ENCODE measurements at regions not wholly inside any gene's neighbourhood (a gene's known extent, or its start where the extent isn't known, plus 50 kb on each side); places are given as distances from the start of the nearest gene placed in this dataset.

DNA sequence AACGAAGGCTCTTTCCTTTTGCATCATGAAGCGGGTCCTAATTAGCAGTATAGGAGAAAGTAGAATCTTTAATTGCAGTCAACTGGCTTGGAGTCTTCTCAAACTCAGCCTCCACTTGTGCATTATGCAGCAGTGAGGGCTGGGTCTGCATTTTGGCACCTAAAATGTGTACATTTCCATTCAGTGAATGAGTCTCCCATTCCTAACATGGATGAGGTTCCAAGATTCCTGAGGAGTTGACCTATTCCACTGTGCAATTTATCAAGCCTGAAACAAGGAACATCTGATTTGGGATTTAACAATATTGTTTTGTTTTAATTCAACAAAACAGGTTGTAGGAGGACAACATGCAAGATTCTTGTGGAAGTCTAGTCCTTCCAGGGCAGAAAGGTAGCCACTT is 171.8 kb upstream of the S1PR3 start:
- Mint-ChIP-seq H3K27ac (no peak overlapping the region), H3K4me1 (no peaks in the 10 kb centered on the region), H3K36me3 (no peaks in the 10 kb centered on the region), H3K27me3 (ENCODE audit: low read depth in 2 of 2) (peaks cover 7 to 12% of the 10 kb centered on the region in 2 donors), H3K4me3 (no peak overlapping the region), H3K9me3 (no peaks in the 10 kb centered on the region)
- H3K27ac ChIP-seq (ENCODE audit: low read length) = no peak overlapping the region
- intact Hi-C loops (cut with micrococcal nuclease) = no loop called here
- H3K4me1 ChIP-seq (ENCODE audit: control insufficient read depth, insufficient read depth, low read length) = no peaks in the 10 kb centered on the region
- no peak for DNase-seq
- no peaks in the 10 kb centered on the region for H3K36me3 ChIP-seq (ENCODE audit: control insufficient read depth, insufficient read depth, low read length)
- H3K9me3 ChIP-seq (ENCODE audit: control insufficient read depth, insufficient read depth, low read length) = no peaks in the 10 kb centered on the region
- ATAC-seq = no peak
- 100% methylated on average over 1 of the region's 2 CpGs for WGBS (ENCODE audit: insufficient coverage)
- no peaks in the 10 kb centered on the region for H3K27me3 ChIP-seq (ENCODE audit: control insufficient read depth, insufficient read depth, low read length)
- no peak overlapping the region for H3K4me3 ChIP-seq (ENCODE audit: low read length)
- no peak for TF ChIP-seq CTCF (IDR thresholded peaks at IDR 0.05)

- Mint-ChIP-seq H3K27me3 (ENCODE audit: low read depth in 2 of 2) (peaks cover 9 to 18% of the 10 kb centered on the region in 2 donors), H3K27ac (no peak overlapping the region), H3K36me3 (no peaks in the 10 kb centered on the region), H3K4me1 (no peaks in the 10 kb centered on the region), H3K9me3 (no peaks in the 10 kb centered on the region), H3K4me3 (no peak overlapping the region)
- H3K36me3 ChIP-seq (ENCODE audit: control insufficient read depth, insufficient read depth, low read length) = no peaks in the 10 kb centered on the region
- no peak overlapping the region for H3K4me3 ChIP-seq (ENCODE audit: low read length)
- DNase-seq (no peak), ATAC-seq (no peak)
- intact Hi-C loops (cut with micrococcal nuclease) = no loop called here
- no peaks in the 10 kb centered on the region for H3K4me1 ChIP-seq (ENCODE audit: control insufficient read depth, insufficient read depth, low read length)
- H3K27ac ChIP-seq (ENCODE audit: low read length) = no peak overlapping the region
- 69% methylated on average over 2 of the region's 2 CpGs for WGBS (ENCODE audit: insufficient coverage)
- no peak for TF ChIP-seq CTCF (IDR thresholded peaks at IDR 0.05)
- H3K27me3 ChIP-seq (ENCODE audit: control insufficient read depth, insufficient read depth, low read length) = no peaks in the 10 kb centered on the region
- no peaks in the 10 kb centered on the region for H3K9me3 ChIP-seq (ENCODE audit: control insufficient read depth, insufficient read depth, low read length)
Observed at GRCh38 chr9:88820055-88820454, 171.2 kb upstream of the S1PR3 start.

- Histone ChIP-seq H3K27ac (ENCODE audit: low read length) (no peak overlapping the region), H3K9me3 (ENCODE audit: control insufficient read depth, insufficient read depth, low read length) (no peaks in the 10 kb centered on the region), H3K4me1 (ENCODE audit: control insufficient read depth, insufficient read depth, low read length) (no peaks in the 10 kb centered on the region), H3K36me3 (ENCODE audit: control insufficient read depth, insufficient read depth, low read length) (no peaks in the 10 kb centered on the region), H3K27me3 (ENCODE audit: control insufficient read depth, insufficient read depth, low read length) (peaks cover 3% of the 10 kb centered on the region), H3K4me3 (ENCODE audit: low read length) (no peak overlapping the region)
- Mint-ChIP-seq H3K4me1 (no peaks in the 10 kb centered on the region), H3K9me3 (no peaks in the 10 kb centered on the region), H3K4me3 (no peak overlapping the region), H3K36me3 (no peaks in the 10 kb centered on the region), H3K27ac (no peak overlapping the region), H3K27me3 (ENCODE audit: low read depth in 2 of 2) (peaks cover 7 to 26% of the 10 kb centered on the region in 2 donors)
- DNase-seq = no peak
- WGBS (ENCODE audit: insufficient coverage) = 83% methylated on average over 1 of the region's 2 CpGs
- intact Hi-C loops (cut with micrococcal nuclease) = no loop called here
- no peak for ATAC-seq
- no peak for TF ChIP-seq CTCF (IDR thresholded peaks at IDR 0.05)
Observed at GRCh38 chr9:88821033-88821745, 170.1 kb upstream of the S1PR3 start.

DNA sequence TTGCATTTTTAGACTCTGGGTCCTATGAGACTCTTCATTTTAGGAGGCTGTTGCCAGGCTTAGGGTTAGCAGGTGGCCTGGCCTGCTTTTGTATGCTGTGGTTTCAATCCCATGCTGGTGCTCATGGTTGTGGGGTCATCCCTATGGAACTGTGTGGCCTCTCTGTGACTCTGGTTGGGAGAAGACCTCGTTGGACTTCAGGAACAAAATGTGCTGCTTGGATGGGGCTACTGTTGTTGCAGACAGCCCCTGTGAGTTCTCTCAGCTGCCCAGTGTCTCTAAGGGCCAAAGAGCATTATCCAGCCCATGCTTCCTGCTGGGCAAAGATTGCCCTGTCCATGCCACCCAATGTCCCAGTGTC is 169.5 kb upstream of the S1PR3 start:
- no peaks in the 10 kb centered on the region for H3K4me1 Mint-ChIP-seq
- H3K27ac ChIP-seq (ENCODE audit: low read length) = no peak overlapping the region
- H3K36me3 ChIP-seq (ENCODE audit: control insufficient read depth, insufficient read depth, low read length) = no peaks in the 10 kb centered on the region
- H3K9me3 ChIP-seq (ENCODE audit: control insufficient read depth, insufficient read depth, low read length) = no peaks in the 10 kb centered on the region
- no peak for ATAC-seq
- no peaks in the 10 kb centered on the region for H3K36me3 Mint-ChIP-seq
- no peak overlapping the region for H3K27ac Mint-ChIP-seq
- intact Hi-C loops (cut with micrococcal nuclease) = no loop called here
- H3K27me3 Mint-ChIP-seq (ENCODE audit: low read depth in 2 of 2) = peaks cover 7 to 32% of the 10 kb centered on the region in 2 donors
- H3K4me1 ChIP-seq (ENCODE audit: control insufficient read depth, insufficient read depth, low read length) = no peaks in the 10 kb centered on the region
- H3K4me3 Mint-ChIP-seq = no peak overlapping the region
- H3K27me3 ChIP-seq (ENCODE audit: control insufficient read depth, insufficient read depth, low read length) = peaks cover 3% of the 10 kb centered on the region
- DNase-seq = no peak
- WGBS (ENCODE audit: insufficient coverage) = 65% methylated on average over 1 of the region's 1 CpG
- no peak for TF ChIP-seq CTCF (IDR thresholded peaks at IDR 0.05)
- H3K4me3 ChIP-seq (ENCODE audit: low read length) = no peak overlapping the region
- no peaks in the 10 kb centered on the region for H3K9me3 Mint-ChIP-seq
